NCI-H2029 (cell line): ENCODE measurements at regions not wholly inside any gene's neighbourhood (a gene's known extent, or its start where the extent isn't known, plus 50 kb on each side); places are given as distances from the start of the nearest gene placed in this dataset.
"Not testable (repeated sequence)": the region's sequence is repeated elsewhere in the genome, so short reads cannot be mapped to it uniquely, and the experiment has no call there.

Experiments used
- DNase-seq: peaks from one replicate; lab custom pipeline; 2025; lab: John Stamatoyannopoulos, UW

GRCh38 chr10:109650228-109650627 lies 273.1 kb downstream of the XPNPEP1 start:
- no peak for DNase-seq

- no peak for DNase-seq
Observed at GRCh38 chr10:109647627-109648026, 275.7 kb downstream of the XPNPEP1 start.

GRCh38 chr10:109633846-109634245 lies 289.5 kb downstream of the XPNPEP1 start:
- no peak for DNase-seq

DNA sequence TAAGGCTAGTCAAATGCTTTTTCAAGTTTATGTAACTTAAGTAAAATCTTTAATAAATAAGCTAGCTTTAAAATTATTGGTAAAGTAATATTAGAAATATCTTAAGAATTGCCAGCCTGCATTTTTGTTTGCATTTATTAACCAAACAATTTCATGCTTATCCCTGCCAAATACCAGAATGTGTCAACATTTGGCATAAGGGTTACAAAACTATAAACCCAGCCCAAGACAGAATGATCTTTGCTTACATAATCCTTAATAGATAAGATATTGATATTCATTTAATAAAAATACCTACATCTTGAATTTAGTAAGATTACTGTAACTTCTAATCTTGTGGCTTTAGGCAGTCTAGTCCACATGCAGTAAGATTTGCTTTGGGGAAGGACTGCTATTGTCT lies 290.3 kb downstream of the XPNPEP1 start:
- not testable (repeated sequence) for DNase-seq

DNA sequence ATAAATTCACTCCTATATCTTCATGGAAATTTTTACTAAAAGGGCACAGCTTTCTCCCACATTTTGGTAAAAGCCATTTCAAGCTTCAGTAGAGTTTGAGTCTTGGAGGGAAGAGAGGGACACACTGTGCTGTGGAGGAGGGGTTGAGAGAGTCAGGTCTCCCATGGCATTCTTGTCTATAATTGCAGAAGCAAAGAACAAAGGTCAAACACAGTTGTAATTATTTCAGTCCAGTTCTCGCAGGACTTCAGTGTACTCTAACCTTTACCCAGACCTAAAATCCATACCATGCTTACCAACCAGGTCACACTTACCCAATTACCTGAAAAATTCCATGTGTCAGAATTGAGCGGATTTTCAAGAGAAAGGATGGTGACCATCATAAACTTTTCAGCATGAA lies 298.4 kb downstream of the XPNPEP1 start:
- no peak for DNase-seq

DNA sequence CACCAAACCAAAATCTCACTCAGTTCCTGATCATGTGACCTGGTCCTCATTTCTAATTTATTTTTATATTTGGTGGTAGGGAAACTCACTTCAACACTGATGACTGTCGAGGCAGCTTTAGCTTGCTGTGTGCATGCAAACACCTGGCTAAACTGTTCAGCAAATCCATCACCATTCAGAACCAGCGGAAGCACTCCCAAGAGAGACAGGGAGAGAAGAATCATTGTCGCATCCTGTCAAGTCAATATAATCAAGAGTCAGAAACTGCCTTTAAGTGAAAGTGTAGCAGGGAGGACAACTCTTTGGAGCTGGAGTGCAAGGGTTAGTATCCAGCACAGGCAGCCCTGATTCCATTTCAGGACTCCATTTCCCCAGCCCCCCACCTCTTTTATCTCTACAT lies 300.7 kb downstream of the XPNPEP1 start:
- no peak for DNase-seq

DNA sequence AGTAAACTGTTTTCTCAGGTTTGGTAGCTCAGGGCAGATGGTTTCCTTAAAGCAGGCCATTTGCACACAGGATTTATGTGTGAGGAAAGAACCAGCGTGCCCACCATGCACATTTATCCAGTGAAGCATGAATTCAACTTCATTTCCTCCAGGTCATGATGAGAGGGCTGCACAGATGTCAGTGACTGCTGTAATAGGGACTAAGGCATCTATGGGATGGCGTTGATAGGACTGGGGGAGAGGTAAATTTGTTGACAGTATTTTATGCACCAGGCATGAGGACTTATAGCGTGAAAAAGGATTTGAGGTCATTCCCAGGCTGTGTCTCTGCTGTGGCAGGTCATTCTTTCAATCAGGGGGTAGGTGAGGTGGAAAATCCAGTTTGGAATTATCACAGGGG lies 302.9 kb downstream of the XPNPEP1 start:
- no peak for DNase-seq

DNA sequence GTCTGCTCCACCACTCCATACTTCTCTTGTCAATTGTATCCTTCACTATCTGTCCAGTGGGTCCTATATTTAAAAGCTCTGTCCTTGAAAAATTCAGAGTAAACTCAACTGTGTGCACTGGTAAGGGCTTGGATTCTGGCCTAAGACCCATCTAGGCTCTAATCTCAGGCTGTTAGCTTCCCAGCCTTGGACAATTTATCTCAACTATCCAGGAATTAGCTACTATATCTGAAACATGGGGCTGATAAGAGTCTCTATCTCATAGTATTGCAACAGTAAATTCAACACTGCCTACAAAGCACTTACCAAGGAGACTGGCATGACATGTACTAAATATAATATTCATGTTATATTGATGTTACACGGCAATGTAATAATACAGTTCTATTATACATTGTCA lies 303.4 kb downstream of the XPNPEP1 start:
- DNase-seq = no peak

DNA sequence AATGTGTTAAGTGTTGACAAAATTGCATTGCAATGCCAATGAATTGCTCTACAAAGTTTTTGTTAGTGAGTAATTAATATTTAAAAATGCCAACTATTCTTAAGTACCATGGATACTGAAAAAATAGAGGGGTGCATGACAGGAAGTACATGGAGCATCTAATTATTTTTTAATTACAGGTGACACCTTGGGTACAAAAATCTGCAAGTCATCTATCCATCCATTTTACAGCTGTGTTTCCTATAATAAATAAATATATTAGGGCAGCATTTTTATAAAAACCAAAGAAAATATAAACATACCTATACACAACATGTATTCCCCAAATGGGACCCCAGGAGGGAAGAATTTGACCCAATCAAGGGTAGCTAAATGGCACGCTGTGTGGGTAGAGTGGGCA lies 304.6 kb downstream of the XPNPEP1 start:
- DNase-seq = no peak

- no peak for DNase-seq
Observed at GRCh38 chr10:109618301-109618700, 305.0 kb downstream of the XPNPEP1 start.

- no peak for DNase-seq
Observed at GRCh38 chr10:109616359-109616980, 306.8 kb downstream of the XPNPEP1 start.

- DNase-seq = not testable (repeated sequence)
Observed at GRCh38 chr10:109595356-109595755, 328.0 kb downstream of the XPNPEP1 start.

- DNase-seq = no peak
Observed at GRCh38 chr10:109593682-109594081, 329.6 kb downstream of the XPNPEP1 start.

DNA sequence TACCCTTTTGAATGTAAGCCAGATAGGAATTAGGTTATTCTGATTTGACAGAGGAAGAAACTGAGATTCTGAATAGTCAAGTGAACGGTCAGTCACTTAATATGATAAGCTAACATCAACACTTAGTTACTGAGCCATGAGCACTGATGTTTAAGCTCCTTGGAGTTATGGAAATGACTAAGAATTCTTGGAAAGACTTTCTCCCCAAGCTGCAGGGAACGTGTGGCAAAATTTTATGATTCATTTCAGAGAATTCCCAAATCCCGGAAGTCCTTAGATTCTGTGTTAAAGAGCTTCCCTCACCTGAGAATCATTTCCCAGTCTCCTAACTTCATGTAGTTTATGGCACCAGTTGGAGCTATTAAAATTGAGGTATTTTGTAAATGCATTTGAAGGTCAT lies 330.9 kb downstream of the XPNPEP1 start:
- no peak for DNase-seq

DNA sequence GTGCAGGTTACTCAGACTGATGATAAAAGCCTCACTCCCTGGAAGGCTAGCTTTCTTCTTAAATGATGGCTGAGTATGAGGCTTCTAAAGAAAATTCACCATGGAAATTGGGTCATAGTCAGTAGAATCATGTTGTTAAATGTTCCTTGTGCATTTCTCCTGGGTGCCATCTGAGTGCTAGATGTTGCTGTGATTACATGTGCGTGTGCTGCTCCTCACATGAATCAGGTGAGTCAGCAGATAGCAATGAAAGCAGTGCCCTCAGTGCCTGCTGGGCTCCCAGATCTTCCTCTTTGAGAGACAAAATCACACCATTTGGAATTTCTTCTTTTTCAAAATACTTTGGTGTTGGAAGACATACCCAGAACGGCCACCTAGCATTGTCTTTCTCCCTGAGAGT lies 331.7 kb downstream of the XPNPEP1 start:
- DNase-seq = no peak

DNA sequence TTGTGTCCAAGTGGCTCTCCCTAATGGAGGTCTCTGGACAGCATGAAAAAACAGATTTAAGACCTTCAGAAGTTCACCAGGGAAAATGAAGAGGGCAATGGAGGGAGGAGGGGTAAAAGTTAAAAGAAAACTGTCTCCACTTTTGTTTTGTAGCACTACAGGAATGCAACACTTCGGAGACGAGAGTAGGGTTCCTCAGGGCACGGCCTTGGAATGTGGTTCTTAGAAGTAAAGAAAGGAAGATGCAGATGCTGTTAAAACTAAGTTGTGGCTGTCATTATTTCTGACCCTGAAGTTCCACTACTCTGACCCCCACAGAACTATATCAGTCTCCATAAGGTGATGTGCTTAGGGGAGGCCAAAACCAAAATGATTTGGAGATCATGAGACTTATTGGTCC lies 335.1 kb downstream of the XPNPEP1 start:
- no peak for DNase-seq

- DNase-seq = peak; percentile 11
Observed at GRCh38 chr10:109587366-109587765, 335.9 kb downstream of the XPNPEP1 start.

- no peak for DNase-seq
Observed at GRCh38 chr10:109556399-109556798, 366.9 kb downstream of the XPNPEP1 start.

- peak; percentile 7 for DNase-seq
Observed at GRCh38 chr10:109542050-109542603, 381.2 kb downstream of the XPNPEP1 start.

GRCh38 chr10:109534193-109534592 lies 389.1 kb downstream of the XPNPEP1 start:
- no peak for DNase-seq

DNA sequence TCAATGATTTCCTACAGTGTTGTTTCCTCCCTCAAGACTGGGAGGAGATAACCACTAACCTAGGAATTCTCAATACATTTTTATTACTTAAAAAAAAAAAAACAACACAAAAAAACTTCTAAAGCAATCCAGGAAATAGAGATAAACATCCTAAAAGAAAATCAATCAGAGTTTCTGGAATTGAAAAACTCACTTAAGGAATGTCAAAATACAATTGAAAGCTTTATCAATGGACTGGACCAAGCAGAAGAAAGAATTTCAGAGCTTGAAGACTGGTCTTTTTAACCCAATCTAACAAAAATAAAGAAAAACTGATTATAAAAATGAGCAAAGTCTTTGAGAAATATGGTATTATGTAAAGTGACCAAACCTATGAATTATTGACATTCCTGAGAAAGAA lies 394.1 kb downstream of the XPNPEP1 start:
- no peak for DNase-seq

GRCh38 chr10:109517748-109518147 lies 405.6 kb downstream of the XPNPEP1 start:
- no peak for DNase-seq

DNA sequence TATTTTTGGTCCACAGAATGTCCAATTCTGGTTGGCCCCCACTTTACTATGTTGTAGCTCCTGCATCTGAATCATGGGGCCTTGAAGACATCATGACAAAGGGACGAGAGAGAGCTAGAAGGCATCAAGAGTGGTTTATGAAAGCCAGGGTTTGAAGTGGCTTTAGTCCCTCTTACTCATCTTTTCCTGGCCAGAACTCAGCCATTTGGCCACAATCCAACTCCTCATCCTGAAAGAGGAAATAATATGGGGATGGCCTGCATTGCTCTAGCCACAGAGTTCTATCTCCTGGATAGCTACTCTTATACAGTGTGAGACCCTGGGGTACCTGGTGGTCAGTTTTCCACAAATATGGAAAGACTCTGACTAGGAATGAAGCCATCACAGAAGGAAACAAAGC lies 418.9 kb downstream of the XPNPEP1 start:
- no peak for DNase-seq

DNA sequence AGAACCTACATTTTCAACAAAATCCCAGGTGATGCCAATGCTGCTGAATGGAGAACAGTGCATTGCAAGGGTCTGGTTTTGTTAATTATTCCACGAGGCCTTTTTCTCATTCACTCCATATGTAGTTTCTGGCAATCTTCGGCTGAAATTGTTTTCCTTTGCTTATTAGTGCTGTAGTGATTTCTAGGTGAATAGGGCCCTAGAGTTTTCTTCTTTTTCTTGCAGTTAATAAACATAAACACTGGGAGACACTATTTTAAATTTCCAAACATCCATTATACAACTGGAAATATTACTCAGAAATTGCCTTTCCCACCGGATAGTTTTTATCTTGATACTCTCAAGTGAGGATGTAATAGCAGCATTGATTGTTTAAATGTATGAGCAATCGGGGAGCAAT lies 435.6 kb downstream of the XPNPEP1 start:
- DNase-seq = no peak
